Nephron progenitor cell (in vitro differentiated cells): ENCODE measurements at regions not wholly inside any gene's neighbourhood (a gene's known extent, or its start where the extent isn't known, plus 50 kb on each side); places are given as distances from the start of the nearest gene placed in this dataset.

ENCODE experiments used
- DNase-seq: peaks from one replicate; pipeline ENCODE4 v3.0.0; 2021
- H3K27ac Mint-ChIP-seq: 2 replicates; pipeline ENCODE4 v1.8.0; 2021; ENCODE audit warnings: mild to moderate bottlenecking, moderate library complexity, mixed read lengths
- H3K27me3 Mint-ChIP-seq: 2 replicates; pipeline ENCODE4 v1.8.0; 2021; ENCODE audit warnings: mild to moderate bottlenecking, low read depth, mixed read lengths; ENCODE audit not compliant: poor library complexity
- H3K36me3 Mint-ChIP-seq: 2 replicates; pipeline ENCODE4 v1.8.0; 2021; ENCODE audit warnings: low read depth, mixed read lengths
- H3K4me1 Mint-ChIP-seq: 2 replicates; pipeline ENCODE4 v1.8.0; 2021; ENCODE audit warnings: mixed read lengths
- H3K4me3 Mint-ChIP-seq: 2 replicates; pipeline ENCODE4 v1.8.0; 2021; ENCODE audit warnings: mild to moderate bottlenecking, moderate library complexity, mixed read lengths
- H3K9me3 Mint-ChIP-seq: 2 replicates; pipeline ENCODE4 v1.8.0; 2021; ENCODE audit warnings: mild to moderate bottlenecking, moderate library complexity, mixed read lengths
- TF ChIP-seq, protein P1 (sequence below): fragments of 200-600 bp; sonication (generic); IDR thresholded peaks from 2 replicates; pipeline ENCODE4 v1.5.0; 2021; ENCODE audit warnings: antibody characterized with exemption

DNA sequence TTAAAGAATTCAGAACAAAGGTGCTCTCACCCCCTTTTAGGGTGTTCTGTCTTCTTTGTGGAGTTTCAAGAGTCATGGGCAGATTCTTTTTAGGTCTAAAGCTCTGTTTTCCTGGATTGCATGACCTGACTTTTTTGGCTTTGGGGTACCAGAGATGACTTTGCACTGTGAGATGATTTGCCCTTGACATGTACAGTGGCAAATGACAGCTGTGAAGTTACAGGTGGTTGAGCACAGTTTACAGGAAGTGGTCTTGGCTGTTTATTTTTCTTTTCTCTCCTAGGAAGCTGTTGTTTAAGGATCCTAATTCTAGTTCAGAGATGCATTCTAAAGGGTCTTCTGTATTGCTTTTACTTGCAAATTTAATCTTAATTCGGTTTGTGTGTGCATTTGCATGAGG is 83.8 kb upstream of the METAP2 start:
- Mint-ChIP-seq H3K36me3 (peaks cover 6% of the 10 kb centered on the region), H3K4me3 (no peak overlapping the region), H3K9me3 (peaks cover 55% of the 10 kb centered on the region), H3K27ac (no peak overlapping the region), H3K27me3 (peaks cover 3% of the 10 kb centered on the region), H3K4me1 (peaks cover 6% of the 10 kb centered on the region)
- TF ChIP-seq, protein P1, sequence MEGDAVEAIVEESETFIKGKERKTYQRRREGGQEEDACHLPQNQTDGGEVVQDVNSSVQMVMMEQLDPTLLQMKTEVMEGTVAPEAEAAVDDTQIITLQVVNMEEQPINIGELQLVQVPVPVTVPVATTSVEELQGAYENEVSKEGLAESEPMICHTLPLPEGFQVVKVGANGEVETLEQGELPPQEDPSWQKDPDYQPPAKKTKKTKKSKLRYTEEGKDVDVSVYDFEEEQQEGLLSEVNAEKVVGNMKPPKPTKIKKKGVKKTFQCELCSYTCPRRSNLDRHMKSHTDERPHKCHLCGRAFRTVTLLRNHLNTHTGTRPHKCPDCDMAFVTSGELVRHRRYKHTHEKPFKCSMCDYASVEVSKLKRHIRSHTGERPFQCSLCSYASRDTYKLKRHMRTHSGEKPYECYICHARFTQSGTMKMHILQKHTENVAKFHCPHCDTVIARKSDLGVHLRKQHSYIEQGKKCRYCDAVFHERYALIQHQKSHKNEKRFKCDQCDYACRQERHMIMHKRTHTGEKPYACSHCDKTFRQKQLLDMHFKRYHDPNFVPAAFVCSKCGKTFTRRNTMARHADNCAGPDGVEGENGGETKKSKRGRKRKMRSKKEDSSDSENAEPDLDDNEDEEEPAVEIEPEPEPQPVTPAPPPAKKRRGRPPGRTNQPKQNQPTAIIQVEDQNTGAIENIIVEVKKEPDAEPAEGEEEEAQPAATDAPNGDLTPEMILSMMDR, result no peak
- DNase-seq, result no peak

GRCh38 chr12:95390932-95391331 is 83.0 kb upstream of the METAP2 start:
- peaks cover 58% of the 10 kb centered on the region for H3K9me3 Mint-ChIP-seq
- no peak overlapping the region for H3K4me3 Mint-ChIP-seq
- H3K27ac Mint-ChIP-seq, result no peak overlapping the region
- peaks cover 3% of the 10 kb centered on the region for H3K27me3 Mint-ChIP-seq
- TF ChIP-seq, protein P1, result no peak
- H3K36me3 Mint-ChIP-seq, result peaks cover 6% of the 10 kb centered on the region
- peaks cover 2% of the 10 kb centered on the region for H3K4me1 Mint-ChIP-seq
- no peak for DNase-seq

DNA sequence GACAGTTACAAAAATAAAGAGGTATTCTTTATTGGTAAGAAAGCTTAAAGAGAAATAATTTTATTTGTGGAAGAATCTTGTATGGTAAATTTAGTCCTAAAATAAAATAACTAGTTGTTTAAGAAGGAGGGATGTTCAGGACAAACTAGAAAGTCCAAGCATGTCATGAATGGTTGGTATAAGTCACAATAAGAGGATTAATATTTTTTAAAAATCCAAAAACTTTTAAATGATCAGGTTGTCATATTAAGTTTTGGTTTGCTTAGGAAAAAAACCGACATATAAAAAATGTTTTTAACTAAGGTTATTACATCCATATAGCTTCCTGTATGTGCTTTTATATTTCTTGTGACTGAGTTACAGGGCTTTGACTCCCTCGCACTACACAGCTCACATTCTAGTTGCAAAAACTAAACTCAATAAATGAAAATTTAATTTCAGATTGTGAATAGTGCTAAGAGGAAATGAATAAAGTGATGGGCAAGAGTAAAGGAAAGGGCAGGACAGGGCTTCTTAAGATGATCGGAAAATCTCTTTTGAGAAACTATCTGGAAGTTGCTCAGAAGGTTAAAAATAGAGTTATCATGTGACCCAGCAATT is 80.7 kb upstream of the METAP2 start:
- Mint-ChIP-seq H3K36me3 (peaks cover 6% of the 10 kb centered on the region), H3K4me3 (no peak overlapping the region), H3K27me3 (peaks cover 3% of the 10 kb centered on the region), H3K9me3 (peaks cover 63% of the 10 kb centered on the region), H3K27ac (no peak overlapping the region), H3K4me1 (no peaks in the 10 kb centered on the region)
- TF ChIP-seq, protein P1, result no peak
- DNase-seq, result no peak

DNA sequence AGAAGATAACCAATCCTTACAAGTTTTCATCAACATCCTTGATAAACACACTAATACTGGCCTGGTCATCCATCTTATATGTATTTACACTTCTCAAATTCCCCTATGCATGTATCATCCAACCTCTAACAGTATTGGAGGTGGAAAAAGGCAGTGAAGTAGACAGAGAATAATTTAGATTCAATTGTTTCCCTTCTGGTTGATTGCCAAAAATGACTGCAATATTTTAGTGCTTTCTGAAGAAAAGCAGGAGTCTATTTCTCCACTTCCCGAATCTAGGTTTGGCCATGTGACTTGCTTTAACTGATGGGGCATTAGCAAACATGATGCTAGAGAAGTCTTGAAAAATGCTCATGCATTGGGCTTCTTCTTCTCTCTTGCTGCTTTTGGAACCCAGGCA is 78.3 kb upstream of the METAP2 start:
- no peak for DNase-seq
- Mint-ChIP-seq H3K9me3 (peaks cover 53% of the 10 kb centered on the region), H3K36me3 (peaks cover 6% of the 10 kb centered on the region), H3K4me1 (no peaks in the 10 kb centered on the region), H3K27ac (no peak overlapping the region), H3K27me3 (peaks cover 3% of the 10 kb centered on the region), H3K4me3 (no peak overlapping the region)
- TF ChIP-seq, protein P1, result no peak

- H3K27ac Mint-ChIP-seq, result no peak overlapping the region
- H3K9me3 Mint-ChIP-seq, result peaks cover 41% of the 10 kb centered on the region
- TF ChIP-seq, protein P1, result no peak
- H3K36me3 Mint-ChIP-seq, result no peaks in the 10 kb centered on the region
- no peak overlapping the region for H3K4me3 Mint-ChIP-seq
- DNase-seq, result no peak
- no peaks in the 10 kb centered on the region for H3K4me1 Mint-ChIP-seq
- peaks cover 3% of the 10 kb centered on the region for H3K27me3 Mint-ChIP-seq
These were observed 77.0 kb upstream of the METAP2 start for GRCh38 chr12:95396849-95397468.

- Mint-ChIP-seq H3K27me3 (peaks cover 3% of the 10 kb centered on the region), H3K9me3 (peaks cover 35% of the 10 kb centered on the region), H3K27ac (no peak overlapping the region), H3K4me1 (no peaks in the 10 kb centered on the region), H3K36me3 (no peaks in the 10 kb centered on the region), H3K4me3 (no peak overlapping the region)
- DNase-seq, result no peak
- TF ChIP-seq, protein P1, result no peak
These were observed 76.4 kb upstream of the METAP2 start for GRCh38 chr12:95397571-95397970.
